B cell (primary cell): ENCODE measurements at regions not wholly inside any gene's neighbourhood (a gene's known extent, or its start where the extent isn't known, plus 50 kb on each side); places are given as distances from the start of the nearest gene placed in this dataset.
"Not testable (repeated sequence)": the region's sequence is repeated elsewhere in the genome, so short reads cannot be mapped to it uniquely, and the experiment has no call there.

Source experiments
- CTCF ChIP-seq: fragments of 200-600 bp; IDR thresholded peaks from one replicate; pipeline ENCODE4 v1.8.0; 2022; ENCODE audit warnings: antibody characterized with exemption, mild to moderate bottlenecking
- EZH2 ChIP-seq: IDR thresholded peaks from 2 replicates; pipeline ENCODE4 v1.6.1; 2012; ENCODE audit warnings: borderline replicate concordance, low read depth, mild to moderate bottlenecking, moderate library complexity, low read length; ENCODE audit not compliant: insufficient read depth, poor library complexity, severe bottlenecking

- TF ChIP-seq EZH2, CTCF: not testable (repeated sequence)
Measured at GRCh38 chr2:131824986-131825385, 297.3 kb downstream of the CCDC74A start.
